HG03439 (cell line): ENCODE measurements at regions not wholly inside any gene's neighbourhood (a gene's known extent, or its start where the extent isn't known, plus 50 kb on each side); places are given as distances from the start of the nearest gene placed in this dataset.
"Not testable (repeated sequence)": the region's sequence is repeated elsewhere in the genome, so short reads cannot be mapped to it uniquely, and the experiment has no call there.

Source experiments
- ATAC-seq: cut with Tn5 transposase; IDR thresholded peaks from one replicate; pipeline ENCODE4 v1.9.1; 2021; ENCODE audit warnings: mild to moderate bottlenecking, moderate library complexity; ENCODE audit not compliant: unreplicated experiment

DNA sequence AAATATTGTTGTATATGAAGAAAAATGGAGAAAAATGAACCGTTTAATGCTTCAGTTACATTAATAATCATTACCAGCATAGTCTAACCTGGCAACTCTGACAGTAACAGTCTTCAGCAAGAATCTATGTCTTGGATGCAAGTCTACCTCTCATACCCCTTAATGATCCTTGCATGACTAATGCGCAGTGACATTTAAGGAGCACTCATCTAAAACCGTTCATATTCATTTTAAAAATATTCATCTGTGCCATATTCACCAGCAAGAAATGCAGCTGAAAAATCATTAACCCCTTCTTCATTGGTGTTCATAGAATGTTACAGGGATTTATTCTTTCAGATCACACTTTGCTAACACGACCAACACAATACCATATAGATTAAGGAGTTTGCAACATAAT is 227.2 kb upstream of the ASCC3 start:
- ATAC-seq = no peak

DNA sequence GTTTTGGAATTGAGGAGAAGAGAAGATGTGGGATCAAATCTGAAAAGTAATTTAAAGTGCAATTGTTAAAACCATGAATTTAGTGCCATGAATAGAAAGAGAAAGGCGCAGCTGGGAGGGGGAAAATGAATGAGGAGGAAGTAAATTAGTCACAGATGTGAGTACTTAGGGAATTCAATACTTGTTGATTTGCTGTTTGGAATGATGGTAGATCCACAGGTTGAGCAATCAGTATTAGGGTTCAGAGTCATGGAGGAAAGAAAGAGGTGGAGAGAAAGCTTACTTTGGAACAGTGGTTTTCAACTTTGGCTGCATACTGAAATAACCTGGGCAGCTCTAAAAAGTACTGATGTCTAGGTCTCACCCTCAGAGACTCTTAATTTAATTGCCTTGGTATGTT is 229.7 kb upstream of the ASCC3 start:
- no peak for ATAC-seq

DNA sequence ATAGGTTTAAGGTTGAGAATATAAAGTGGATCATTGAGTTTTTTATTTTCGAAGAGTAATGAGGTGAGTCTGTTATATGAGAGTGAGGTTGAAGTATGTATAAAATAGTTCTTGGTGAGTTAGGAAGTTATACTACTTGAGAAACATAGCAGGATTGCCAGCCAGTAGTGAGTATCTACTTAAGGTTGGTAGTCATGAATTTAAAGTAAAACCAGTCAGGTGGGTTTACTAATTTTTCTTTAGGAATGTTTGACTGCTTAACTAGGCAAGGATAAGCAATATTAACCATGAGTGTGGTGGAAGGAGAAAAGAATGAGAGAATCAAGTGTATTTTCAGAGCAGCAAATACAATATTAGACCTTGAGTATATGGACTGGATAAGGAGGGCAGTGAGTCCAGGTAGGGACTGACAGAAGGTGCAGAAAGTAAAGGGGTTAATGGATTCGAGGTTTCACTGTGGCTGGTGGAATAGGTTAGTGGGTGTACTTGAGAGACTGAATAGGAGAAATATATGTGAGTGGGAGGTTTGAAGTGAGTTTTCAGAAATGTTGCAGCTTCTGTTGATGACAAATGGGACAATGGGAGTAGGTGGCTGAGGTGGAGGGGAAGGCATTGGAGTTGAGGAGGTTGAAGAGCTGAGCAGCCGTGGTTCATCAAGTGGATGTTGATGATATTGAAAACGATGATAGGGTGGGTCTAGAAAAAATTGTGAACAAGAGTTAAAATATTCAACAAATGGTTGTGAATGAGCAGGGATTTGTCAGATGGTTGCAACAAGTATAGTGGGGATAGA is 232.5 kb upstream of the ASCC3 start:
- ATAC-seq = no peak

DNA sequence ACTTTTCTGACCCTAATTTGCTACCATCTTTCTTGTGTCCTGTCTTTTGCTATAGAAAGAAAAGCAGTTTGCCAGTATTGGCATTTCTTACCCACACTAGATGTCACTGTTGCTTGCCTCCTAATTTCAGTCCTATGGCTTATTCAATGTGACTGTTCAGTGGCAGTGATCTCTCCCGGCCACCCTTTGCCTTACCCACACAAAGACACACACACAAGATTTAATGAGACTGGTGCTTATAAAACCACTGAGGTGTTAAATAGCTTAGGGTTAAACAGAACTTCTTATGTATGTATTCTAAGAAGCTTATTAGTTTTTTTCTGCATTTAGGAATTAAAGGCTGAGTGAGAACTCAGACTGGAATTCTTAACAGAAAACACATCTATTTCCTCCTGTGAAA is 233.6 kb upstream of the ASCC3 start:
- ATAC-seq = peak; percentile 58

DNA sequence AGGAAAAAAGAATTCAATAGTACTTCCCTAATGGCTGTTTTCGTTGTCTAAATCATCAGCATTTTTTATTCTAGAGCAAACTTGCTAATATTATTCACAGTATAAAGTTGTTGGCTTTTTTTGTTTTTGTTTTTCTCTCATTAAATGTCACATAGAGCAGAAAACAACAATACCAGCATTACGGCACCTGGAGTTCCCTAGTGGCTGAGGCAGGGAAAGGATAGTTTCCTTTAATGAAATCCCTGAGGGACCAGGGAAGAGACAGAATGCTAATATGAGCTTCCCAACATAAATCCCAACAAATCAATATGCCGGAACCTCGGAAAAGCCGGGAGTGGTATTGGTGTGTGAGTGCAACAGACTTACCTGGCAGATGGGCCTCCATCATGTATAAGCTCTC is 235.2 kb upstream of the ASCC3 start:
- ATAC-seq = no peak

DNA sequence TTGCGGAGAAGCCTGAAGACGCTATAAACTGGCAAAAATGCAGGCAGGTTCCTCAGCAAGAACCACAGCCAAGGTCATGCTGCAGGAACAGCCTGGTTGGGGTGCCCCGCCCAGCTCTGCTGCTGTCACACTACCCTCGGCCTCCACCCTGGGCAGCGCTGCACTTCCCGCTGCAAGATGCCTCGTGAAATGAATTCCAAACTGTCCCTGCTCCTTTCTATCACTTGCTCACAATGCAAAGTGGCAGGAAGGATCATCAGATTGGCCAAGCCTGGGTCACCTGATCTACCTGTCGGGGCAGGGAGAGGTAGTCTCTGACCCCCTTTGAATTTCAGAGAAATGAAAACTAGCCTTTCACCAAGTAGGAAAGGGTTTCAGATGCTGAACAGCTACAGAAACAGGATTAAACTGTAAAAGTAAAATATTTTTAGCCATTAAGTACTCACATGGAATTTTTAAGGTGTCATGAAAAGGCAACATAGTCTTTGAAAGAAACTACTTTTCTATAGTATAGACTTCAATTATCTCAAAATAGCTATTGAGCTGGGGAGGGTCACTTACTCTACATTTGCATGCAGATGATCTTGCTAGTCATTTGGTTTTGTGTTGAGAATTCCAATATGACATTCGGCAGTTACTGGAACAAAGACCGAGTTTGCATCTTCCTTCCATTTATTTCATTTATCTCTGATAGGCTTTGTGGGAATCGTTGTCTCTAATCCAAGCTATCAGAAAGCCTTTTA is 236.4 kb upstream of the ASCC3 start:
- ATAC-seq = no peak

DNA sequence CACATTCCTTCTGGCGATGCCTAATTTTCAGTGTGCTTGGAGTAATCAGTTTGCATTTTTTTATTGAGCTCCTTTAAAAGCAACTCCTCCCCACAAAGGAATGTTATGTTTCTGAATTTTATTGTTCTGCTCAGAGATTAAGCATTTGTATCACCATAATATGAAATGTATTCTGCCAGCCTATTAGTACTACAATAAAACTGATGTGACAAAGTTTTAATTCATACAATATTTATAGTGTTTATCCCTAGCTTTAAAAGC is 236.9 kb upstream of the ASCC3 start:
- ATAC-seq = no peak

DNA sequence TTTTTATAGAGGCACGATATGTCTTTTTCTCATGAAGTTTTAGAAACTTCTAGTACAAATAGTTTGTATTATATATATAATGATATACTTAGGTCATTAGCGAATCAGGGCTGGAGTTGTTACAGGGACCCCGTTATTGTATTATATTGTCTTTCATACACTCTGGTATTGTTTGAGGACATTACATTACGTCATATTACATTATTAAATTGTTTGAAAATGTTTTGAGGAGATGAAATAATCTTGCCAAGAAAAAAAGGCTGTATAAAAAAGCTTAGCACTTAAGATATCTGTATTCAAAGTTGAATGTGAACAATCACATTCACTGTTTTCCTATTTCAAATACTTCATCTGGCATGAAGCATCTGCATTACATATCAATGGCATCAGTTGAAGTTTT is 239.6 kb upstream of the ASCC3 start:
- ATAC-seq = no peak

DNA sequence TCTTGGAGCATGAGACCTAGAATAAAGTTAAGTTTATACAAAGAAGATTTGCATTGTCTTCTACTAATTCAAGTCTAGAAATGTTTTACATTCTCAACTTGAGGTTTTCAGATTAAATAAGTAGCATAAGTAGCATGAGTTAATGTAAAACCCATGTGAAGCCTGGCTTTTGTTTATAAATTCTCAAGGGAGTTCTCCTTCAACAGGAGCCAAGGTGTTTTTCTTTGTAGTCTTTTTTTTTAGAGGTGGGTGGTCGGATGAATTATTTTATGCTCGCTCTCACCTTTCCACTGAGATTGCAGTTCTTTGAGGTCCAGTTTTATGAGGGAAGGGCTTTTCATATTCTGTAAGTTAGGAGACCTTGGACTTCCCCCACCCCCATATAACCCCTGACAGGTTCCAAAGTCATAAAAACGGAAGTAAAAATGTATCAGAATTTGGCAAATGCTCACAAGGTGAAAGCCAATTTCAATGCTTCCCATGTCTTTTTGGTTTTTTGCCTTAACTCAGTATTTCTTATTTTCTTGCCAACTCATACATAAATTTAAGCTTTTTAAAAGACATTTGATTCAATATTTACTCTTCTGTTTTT is 244.3 kb upstream of the ASCC3 start:
- no peak for ATAC-seq

DNA sequence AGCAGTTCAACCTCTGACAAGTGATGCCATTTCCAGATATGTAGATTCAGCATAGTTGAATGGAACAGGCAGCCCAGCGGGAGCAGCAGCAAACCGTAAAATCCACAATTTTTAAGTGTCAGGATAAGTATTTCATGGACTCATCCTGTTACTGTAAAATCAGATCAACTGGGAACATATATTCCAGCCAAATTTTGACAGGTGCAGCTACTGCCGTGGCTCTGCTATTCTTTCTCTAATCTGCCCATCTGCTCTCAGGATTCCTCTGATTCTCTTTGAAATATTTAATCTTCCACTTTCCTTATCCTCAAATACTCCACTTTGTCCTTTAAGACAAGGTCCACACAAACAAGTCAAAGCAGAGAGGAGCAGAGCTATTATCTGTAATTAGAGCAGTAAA is 245.4 kb upstream of the ASCC3 start:
- no peak for ATAC-seq

DNA sequence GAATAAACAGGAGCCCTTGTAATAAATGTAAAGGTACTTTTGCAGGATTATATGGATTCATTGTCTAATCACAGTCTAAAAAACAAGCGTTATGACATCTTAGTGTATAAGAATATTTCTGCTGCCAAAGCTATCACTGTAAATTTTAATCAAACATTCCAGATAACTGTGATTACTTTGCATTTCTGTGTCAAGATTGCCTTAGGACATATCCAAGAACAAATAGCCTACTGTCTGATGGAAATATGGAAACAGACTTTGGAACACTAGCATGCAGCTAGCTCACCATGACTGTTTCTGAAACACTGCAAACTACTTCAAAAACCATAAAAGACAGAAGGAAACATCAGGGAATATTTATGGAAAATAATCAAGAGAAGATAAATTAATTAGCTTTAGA is 248.7 kb upstream of the ASCC3 start:
- no peak for ATAC-seq

DNA sequence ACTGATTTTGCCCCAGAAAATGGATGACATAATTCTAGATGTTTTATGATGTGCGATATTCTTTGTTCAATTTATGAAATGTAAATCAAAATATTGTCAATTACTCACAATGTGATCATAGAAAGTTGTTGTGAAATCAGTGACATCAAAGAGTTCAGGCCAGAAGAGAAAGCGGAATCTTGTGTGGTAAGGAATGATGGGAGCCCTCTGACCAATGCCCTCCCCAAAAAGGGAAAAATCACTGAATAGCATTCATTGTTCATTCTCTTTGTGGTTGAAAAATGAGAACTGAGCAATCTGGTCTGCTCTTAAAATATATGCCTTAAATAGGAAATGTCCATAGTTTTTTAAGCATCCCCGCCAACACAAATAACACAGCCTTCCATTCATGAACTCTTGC is 247.1 kb upstream of the GRIK2 start:
- no peak for ATAC-seq

DNA sequence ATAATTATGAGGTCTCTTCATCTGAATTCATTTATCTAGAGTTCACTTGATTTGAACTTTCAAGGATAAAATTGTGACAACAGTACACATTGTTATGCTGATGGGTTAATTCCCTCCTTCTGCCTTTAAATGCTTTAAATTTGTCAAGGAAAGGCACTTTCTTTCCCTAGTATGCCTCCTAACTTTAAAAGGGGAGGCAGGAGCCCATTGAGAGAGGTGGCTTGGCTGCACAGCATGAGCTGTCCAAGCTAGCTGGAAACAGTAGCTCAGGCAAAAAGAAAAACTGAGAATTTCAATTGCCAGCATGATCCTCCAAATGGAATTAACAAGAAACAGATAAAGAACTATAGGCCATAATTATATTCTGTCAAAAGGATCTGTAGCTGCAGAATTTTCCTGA is 243.3 kb upstream of the GRIK2 start:
- no peak for ATAC-seq

DNA sequence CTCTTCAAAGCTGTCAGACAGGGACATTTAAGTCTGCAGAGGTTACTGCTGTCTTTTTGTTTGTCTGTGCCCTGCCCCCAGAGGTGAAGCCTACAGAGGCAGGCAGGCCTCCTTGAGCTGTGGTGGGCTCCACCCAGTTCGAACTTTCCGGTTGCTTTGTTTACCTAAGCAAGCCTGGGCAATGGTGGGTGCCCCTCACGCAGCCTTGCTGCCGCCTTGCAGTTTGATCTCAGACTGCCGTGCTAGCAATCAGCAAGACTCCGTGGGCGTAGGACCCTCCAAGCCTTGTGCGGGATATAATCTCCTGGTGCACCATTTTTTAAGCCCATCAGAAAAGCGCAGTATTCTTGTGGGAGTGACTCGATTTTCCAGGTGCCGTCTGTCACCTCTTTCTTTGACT is 235.9 kb upstream of the GRIK2 start:
- not testable (repeated sequence) for ATAC-seq

DNA sequence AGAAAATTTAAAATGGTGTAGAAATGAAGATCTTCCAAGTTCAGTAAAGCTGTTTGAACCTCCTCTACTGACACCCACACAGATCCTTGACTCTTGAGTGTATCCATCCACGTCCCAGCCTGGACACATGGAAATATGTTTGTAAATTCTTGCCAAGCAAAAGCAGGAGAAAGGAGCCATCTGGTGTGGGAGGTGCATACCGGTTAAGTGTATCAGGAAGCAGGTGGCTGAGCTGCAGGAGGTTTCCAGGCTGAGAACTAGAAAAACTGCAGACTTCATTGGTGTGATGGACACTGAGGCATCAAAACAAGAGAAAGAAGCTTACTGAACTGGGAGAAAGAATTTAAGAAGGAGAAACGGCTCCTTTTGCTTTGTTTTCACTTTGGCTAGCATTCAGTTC is 229.9 kb upstream of the GRIK2 start:
- no peak for ATAC-seq

DNA sequence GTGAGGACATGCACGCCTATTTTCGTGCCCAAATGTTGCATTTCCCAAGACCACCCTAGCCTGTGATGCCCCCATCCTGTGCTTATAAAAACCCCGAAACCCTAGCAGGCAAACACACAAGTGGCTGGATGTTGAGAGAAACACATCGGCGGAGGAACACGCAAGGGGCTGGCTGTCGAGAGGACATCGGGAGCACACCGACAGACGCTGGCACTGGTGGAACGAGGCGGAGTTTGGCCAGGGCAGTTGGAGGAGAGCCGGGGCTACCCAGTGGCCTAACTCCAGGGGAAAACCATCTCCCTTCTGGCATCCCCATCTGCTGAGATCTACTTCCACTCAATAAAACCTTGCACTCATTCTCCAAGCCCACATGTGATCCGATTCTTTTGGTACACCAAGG is 225.9 kb upstream of the GRIK2 start:
- ATAC-seq = no peak

DNA sequence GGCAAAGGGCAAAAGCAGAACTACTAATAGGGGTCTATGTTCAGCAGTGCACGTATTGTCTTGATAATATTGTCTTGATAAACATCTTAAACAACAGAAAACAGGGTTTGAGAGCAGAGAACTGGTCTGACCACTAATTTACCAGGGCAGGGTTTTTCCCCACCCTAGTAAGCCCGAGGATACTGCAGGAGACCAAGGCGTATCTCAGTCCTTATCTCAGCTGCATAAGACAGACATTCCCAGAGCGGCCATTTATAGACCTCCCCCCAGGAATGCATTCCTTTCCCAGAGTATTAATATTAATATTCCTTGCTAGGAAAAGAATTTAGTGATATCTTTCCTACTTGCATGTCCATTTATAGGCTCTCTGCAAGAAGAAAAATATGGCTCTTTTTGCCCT is 222.5 kb upstream of the GRIK2 start:
- ATAC-seq = not testable (repeated sequence)

DNA sequence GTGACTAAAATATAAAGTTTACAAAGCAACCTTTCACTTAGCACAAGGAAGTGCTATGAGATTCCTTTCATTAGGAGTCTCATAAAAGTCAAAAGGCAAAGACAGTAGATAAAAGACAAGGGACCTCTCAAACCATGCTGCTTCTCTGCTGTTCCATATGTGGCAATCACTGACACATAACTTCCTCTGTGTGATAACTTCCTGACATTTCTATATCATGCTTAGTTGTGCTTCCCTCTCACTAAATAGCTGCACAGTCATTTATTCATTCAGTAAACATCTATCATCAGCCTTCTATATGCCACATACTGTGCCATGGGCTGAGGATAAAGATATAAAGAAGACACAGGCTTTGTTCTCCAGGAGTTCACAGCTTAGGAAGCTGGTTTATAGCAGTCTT is 214.8 kb upstream of the GRIK2 start:
- no peak for ATAC-seq

DNA sequence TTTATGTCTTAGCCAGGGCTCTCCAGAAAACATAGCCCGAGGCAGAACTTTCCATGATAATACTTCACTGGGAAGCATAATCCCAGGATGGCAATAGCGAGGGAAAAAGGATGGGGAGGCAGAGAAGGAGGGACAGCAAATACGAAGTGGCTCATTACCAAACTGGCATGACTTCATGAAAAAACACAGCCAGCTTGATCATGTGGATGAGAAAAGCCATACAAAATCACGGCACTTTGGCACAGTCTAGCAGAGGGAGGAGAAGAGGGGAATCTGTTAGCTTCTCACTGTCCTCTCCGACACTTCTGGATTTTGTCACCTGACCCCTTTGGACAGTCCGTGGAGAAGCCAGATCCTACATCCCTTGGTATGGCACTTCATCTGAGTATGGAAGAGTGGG is 212.5 kb upstream of the GRIK2 start:
- ATAC-seq = no peak

DNA sequence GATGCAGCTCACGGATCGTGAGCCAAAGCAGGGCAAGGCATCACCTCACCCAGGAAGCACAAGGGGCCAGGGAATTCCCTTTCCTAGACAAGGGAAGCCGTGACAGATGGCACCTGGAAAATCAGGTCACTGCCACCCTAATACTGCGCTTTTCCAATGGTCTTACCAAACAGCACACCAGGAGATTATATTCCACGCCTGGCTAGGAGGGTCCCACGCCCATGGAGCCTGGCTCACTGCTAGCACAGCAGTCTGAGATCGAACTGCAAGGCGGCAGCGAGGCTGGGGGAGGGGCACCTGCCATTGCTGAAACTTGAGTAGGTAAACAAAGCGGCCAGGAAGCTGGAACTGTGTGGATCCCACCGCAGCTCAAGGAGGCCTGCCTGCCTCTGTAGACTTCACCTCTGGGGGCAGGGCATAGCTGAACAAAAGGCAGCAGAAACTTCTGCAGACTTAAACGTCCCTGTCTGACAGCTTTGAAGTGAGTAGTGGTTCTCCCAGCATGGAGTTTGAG is 205.2 kb upstream of the GRIK2 start:
- ATAC-seq = not testable (repeated sequence)

DNA sequence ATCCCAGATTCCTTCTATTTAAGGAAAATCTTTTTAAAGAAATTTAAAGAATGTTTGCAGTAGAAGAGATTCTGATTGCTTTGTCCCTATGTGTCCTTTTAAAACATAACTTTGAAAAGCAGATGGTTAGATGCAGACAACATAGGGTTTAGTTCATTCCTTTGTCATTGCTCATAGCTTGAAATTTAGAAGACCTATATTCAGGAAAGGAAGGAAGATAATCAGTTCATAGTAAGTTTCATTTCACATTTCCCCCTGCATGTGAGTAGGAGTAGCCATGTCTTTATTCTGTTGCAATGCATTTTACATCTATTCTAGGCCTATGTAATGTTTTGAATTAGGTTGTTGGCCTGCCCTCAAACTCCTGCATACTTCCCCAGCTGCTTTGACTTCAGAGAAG is 197.9 kb upstream of the GRIK2 start:
- ATAC-seq = no peak

DNA sequence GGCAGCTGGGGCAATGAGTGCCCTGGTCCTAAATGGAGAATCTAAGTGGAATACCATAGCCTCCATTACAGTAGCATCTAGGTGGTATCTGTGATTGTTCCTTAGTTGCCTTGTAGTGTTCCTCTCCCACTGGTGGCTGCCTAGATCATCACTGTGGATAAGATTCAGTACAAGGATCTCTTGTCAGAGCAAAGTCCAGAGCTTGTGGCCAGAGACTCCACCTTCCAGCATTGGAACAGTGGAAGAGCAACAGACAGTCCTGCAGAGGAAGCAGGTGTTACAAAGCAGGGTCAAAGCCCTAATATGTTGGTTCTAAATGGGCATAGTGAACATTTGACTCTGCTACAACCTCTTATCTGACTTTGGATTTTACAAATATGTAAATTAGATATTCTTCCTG is 194.1 kb upstream of the GRIK2 start:
- no peak for ATAC-seq
